RPMI8226 (cell line): ENCODE measurements at regions not wholly inside any gene's neighbourhood (a gene's known extent, or its start where the extent isn't known, plus 50 kb on each side); places are given as distances from the start of the nearest gene placed in this dataset.
A peak's percentile ranks its signal among the peaks of the same experiment; 100 is the strongest.
"Not testable (repeated sequence)": the region's sequence is repeated elsewhere in the genome, so short reads cannot be mapped to it uniquely, and the experiment has no call there.

Experiments
- DNase-seq: peaks from one replicate; pipeline ENCODE4 v3.0.0-alpha.2; 2015

DNA sequence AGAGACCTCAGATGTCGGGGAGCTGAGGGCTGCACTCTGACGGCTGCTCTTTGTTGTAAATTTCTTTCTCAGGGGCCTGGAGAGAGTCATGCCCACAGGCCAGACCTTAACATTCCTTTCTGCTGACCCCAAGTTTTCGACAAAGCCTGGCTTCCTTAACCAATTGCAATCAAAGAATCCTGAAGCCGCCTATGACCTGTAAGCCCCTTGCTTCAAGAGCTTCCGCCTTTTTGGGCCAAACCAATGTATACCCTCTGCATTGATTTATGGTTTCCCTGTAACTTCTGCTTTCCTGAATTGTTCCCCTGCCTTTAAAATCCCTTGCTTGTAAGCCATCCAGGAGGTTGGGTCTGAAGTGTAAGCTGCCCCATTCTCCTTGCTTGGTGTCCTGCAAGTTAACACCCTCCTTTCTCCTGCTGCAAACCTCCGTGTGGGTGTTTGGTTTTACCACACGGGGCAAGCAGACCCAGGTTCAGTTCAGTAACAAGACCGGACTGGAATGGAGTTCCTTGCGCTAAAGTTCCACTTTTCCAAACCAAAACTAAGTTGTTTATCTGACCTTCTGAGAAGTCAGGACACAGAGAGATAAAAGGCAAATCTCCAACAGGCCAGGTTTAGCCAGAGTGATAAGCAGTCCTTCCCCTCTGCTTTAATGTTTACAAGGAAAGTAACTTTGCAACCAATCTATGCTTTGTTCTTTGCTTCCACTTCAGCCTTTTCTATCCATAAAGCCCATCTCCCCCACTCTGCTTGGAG, 141.6 kb downstream of the KCNJ12 start:
- DNase-seq, result no peak

DNA sequence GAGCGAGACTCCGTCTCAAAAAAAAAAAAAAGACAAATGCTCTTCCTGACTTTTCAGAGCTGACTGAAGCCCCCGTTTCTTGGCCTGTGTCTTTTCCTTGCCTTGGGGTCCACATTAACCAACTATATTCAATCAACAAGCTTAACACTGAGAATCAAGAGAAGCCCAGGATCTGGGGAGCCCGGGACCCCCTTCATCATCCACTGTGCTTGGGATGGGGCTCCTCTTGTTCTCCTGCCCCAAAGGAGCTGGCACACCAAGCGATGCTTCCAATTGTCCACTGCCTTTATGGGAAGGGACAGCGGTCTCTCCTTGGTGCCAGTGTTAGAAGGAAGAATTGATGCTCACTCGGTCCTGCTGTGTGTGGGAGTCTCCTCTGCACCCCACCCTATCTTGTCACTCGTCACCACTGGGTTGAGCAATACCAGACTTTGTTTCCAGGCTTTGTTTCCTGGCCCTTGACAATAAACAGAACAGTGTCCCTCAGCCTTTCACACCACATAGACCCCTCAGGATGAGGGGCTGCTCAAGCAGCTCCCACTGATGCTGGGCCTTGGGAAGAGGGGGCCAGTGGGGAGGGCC, 146.7 kb downstream of the KCNJ12 start:
- no peak for DNase-seq

- DNase-seq, result no peak
Measured at GRCh38 chr17:21523497-21524210, 147.5 kb downstream of the KCNJ12 start.

GRCh38 chr17:21524211-21524591, 148.0 kb downstream of the KCNJ12 start:
- DNase-seq, result no peak

- no peak for DNase-seq
Measured at GRCh38 chr17:21525464-21526130, 149.4 kb downstream of the KCNJ12 start.

- DNase-seq, result no peak
Measured at GRCh38 chr17:21528031-21528695, 152.0 kb downstream of the KCNJ12 start.

DNA sequence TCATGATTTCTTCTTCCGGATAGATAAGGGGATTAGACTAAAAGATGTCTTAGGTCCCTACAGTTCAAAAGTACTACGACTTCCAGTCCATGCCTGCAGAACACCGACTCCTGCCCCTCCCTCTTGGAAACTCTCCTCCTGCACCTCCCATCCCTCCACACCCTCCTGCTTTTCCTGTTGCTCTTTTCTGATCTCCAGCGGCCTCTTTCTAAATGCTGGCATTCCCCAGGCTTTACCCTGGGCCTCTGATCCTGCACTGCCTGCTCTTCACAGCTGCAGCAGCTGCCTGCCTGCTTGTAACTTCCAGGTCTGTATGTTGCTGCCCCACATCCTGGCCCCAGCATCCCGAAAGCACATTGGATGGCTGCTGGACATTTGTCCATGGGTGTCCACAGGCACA, 154.2 kb downstream of the KCNJ12 start:
- no peak for DNase-seq

DNA sequence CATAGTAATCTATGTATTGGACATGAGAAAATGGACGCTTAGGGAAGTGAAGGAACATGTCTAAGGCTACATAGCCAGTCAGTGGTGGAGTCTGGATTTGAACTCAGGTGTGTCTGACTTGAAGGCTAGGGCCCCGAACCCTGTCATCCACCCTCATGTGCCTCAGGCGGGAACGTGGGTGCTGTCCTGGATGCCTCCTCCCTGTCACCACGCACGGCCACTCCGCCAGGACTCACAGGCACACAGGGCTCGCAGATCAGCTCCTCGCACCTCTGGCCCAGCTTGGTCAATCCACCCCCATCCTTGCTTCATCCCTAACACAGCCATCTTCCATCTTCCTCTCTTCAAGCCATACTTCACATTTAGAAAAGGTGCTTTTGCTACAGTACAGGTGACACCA, 154.7 kb downstream of the KCNJ12 start:
- DNase-seq, result no peak

DNA sequence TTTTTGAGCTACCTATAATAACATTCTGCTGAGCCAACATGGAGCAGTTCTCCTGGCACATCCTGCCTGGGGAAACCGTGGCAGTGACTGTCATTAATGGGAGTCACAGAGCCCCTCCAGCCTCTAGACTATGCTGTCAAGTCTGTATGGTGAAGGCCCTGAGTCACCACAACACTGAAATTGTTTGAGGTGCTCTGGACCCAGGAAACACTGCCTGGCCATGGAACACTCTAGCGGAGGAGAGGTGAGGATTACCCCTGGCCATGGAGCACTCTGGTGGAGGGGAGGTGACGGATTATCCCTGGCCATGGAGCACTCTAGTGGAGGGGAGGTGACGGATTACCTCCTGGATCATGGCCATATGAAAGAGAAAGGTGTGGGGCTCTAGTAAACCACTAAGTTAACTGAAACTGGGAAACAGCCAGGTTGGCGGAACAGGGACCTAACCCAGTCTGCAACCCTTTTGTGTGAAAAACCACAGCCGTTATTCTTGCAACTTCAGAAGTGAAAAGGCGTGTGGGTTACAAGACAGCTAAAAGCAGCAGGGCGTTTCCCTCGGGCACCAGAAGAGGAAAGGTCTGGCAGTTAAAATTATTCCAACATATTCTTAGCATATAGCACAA, 156.7 kb downstream of the KCNJ12 start:
- peak; percentile 75 for DNase-seq

DNA sequence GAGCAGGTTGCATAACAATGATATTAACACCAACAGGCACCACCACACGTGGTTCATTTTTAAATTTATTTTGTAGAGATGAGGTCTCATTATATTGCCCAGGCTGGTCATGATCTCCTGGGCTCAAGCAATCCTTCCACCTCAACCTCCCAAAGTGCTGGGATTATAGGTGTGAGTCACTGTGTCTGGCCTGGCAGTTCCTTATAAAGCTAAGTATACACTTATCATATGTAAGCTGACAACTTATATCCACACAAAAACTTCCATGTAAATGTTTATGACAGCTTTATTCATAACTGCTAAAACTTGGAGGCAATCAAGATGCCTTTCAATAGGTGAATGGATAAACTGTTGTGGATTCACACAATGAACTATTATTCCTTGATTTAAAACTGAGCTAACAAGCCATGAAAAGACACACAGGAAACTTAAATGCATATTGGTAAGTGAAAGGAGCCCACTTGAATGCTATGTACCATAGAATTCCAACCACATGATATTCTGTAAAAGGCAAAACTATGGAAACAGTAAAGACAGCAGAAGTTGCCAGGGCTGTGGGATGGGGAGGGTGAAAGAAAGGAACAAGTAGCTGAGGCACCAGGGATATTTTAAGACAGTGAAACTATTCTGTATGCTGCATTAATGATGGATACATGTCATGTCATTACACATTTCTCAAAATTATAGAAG, 156.5 kb upstream of the KCNJ18 start:
- no peak for DNase-seq

DNA sequence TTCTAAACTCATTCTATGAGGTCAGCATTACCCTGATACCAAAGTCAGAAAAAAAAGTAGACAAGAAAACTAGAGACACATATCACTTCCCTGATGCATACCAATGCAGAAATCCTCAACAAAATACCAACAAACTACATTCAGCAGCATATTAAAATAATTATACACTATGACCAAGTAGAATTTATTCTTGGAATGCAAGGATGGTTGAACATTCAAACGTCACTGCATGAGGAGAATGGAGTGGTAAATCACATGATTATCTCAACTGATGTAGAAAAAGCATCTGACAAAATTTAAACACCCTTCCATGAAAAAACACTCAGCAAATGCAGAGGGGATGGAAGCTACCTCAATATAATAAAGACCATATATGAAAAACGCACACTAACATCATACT, 155.0 kb upstream of the KCNJ18 start:
- DNase-seq, result no peak

- no peak for DNase-seq
Measured at GRCh38 chr17:21538615-21539014, 153.7 kb upstream of the KCNJ18 start.

DNA sequence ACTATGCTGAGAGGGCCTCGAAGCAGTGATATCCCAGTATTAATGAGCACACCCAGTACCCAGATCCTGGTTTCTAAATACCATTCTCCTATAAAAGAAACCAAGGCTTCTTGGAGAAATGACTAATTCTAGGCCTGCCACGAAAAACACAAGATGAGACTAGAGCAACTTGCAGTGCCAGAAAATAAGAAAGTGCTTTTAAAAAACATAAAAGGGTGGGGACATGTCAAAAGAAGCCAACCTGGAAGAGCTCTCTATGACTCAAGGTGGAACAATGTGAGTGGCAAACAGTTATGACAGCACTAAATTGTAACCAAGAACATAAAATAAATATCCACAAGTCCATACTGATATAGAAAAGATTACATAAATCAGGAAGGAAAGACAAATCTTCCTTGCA, 153.2 kb upstream of the KCNJ18 start:
- no peak for DNase-seq

- DNase-seq, result no peak
Measured at GRCh38 chr17:21540502-21540901, 151.8 kb upstream of the KCNJ18 start.

DNA sequence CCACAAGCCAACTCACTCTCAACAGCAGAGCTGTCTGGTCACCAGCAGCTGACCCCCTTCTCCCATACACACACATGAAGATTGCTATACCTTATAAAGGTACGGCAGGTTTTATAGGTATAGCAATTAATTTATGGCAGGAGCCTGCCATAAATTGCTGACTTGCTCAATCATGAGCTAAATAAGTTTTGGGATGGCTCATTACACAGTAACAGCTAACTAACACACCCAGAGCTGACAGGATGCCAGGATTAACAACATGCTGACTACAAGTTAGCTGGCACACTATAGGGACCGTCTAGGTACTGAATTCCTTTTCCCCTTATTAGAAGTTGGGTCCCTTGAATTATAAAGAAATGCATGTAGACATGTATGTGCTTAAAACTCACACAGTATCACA, 150.3 kb upstream of the KCNJ18 start:
- no peak for DNase-seq

GRCh38 chr17:21542991-21543390, 149.3 kb upstream of the KCNJ18 start:
- DNase-seq, result no peak

DNA sequence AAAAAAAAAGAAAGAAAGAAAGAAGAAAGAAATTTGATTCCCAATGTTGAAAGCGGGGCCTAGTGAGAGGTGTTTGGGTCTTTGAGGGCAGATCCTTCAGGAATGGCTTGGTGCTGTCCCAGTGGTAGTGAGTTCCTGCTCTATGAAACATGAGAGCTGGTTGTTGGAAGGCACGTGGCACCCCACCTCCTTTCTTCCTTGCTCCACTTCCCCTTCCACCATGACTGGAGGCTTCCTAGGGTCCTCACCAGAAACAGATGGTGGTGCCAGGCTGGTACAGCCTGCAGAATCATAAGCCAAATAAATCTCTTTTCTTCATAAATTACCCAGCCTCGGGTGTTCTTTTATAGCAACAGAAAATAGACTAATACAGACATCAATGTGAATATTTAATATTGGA, 147.3 kb upstream of the KCNJ18 start:
- DNase-seq, result no peak

- no peak for DNase-seq
Measured at GRCh38 chr17:21548236-21548635, 144.1 kb upstream of the KCNJ18 start.

- DNase-seq, result no peak
Measured at GRCh38 chr17:21549107-21549687, 143.1 kb upstream of the KCNJ18 start.

DNA sequence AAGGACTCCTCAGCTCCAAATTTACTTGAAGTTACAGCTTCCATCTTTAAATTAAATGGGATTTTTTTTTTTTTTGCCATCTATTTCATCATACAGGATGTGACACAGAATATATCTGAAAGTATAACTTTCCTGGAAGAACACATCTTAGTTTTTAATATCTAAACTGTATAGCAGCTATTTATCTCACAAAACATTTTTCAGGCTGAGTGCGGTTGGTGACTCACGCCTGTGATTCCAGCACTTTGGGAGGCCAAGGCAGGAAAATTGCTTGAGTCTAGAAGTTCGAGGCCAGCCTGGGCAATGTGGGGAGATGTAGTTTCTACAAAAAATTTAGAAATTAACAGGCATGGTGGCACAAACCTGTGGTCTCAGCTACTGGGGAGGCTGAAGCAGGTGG, 142.3 kb upstream of the KCNJ18 start:
- DNase-seq, result not testable (repeated sequence)

GRCh38 chr17:21551081-21551881, 141.0 kb upstream of the KCNJ18 start:
- DNase-seq, result peak; percentile 76
